IPS DF 19.7 (cell line): ENCODE measurements at regions not wholly inside any gene's neighbourhood (a gene's known extent, or its start where the extent isn't known, plus 50 kb on each side); places are given as distances from the start of the nearest gene placed in this dataset.
"Not testable (repeated sequence)": the region's sequence is repeated elsewhere in the genome, so short reads cannot be mapped to it uniquely, and the experiment has no call there.

Source experiments
- DNase-seq: peaks from one replicate; pipeline ENCODE4 v3.0.0-alpha.2; 2013; ENCODE audit warnings: low read depth, low spot score

GRCh38 chr5:98109561-98110006 lies 663.9 kb upstream of the RGMB start:
- DNase-seq: no peak

GRCh38 chr5:98110282-98110691 lies 663.2 kb upstream of the RGMB start:
- no peak for DNase-seq

- no peak for DNase-seq
Measured at GRCh38 chr5:98110791-98111190, 662.7 kb upstream of the RGMB start.

GRCh38 chr5:98111686-98112085 lies 661.8 kb upstream of the RGMB start:
- no peak for DNase-seq

GRCh38 chr5:98121036-98121936 lies 652.2 kb upstream of the RGMB start:
- no peak for DNase-seq

- DNase-seq: no peak
Measured at GRCh38 chr5:98128271-98128670, 645.2 kb upstream of the RGMB start.

GRCh38 chr5:98128846-98129245 lies 644.6 kb upstream of the RGMB start:
- DNase-seq: no peak

- DNase-seq: no peak
Measured at GRCh38 chr5:98130261-98131035, 643.0 kb upstream of the RGMB start.

- DNase-seq: no peak
Measured at GRCh38 chr5:98144116-98144515, 629.3 kb upstream of the RGMB start.

- DNase-seq: no peak
Measured at GRCh38 chr5:98144710-98145109, 628.8 kb upstream of the RGMB start.

- DNase-seq: no peak
Measured at GRCh38 chr5:98157368-98157767, 616.1 kb upstream of the RGMB start.

GRCh38 chr5:98158440-98158839 lies 615.0 kb upstream of the RGMB start:
- no peak for DNase-seq

- no peak for DNase-seq
Measured at GRCh38 chr5:98163796-98164493, 609.5 kb upstream of the RGMB start.

GRCh38 chr5:98168871-98169270 lies 604.6 kb upstream of the RGMB start:
- no peak for DNase-seq

- DNase-seq: no peak
Measured at GRCh38 chr5:98170994-98171393, 602.5 kb upstream of the RGMB start.

- no peak for DNase-seq
Measured at GRCh38 chr5:98173334-98173733, 600.1 kb upstream of the RGMB start.

- DNase-seq: no peak
Measured at GRCh38 chr5:98175474-98175873, 598.0 kb upstream of the RGMB start.

GRCh38 chr5:98179791-98180755 lies 593.4 kb upstream of the RGMB start:
- DNase-seq: no peak

GRCh38 chr5:98186128-98186527 lies 587.3 kb upstream of the RGMB start:
- no peak for DNase-seq

GRCh38 chr5:98187945-98188344 lies 585.5 kb upstream of the RGMB start:
- DNase-seq: no peak

GRCh38 chr5:98190344-98190743 lies 583.1 kb upstream of the RGMB start:
- not testable (repeated sequence) for DNase-seq
